CD4-positive, alpha-beta memory T cell (primary cell): ENCODE measurements at regions not wholly inside any gene's neighbourhood (a gene's known extent, or its start where the extent isn't known, plus 50 kb on each side); places are given as distances from the start of the nearest gene placed in this dataset.

Source experiments
- CTCF ChIA-PET: fragments of 350-600 bp; sonication (Branson Sonifier 250); formaldehyde crosslinking; loops from one replicate; lab custom pipeline; 2021; ENCODE audit warnings: inconsistent platforms; ENCODE audit not compliant: partially characterized antibody; lab: Charles Lee
- POLR2A ChIA-PET: fragments of 350-600 bp; sonication (Branson Sonifier 250); formaldehyde crosslinking; loops from one replicate; lab custom pipeline; 2021; ENCODE audit not compliant: partially characterized antibody; lab: Charles Lee
- DNase-seq, 5 donors: peaks; one replicate each; pipeline versions ENCODE4 v3.0.0 to v3.0.0-alpha.2; 2020 to 2022; ENCODE audit warnings: mixed read lengths in 1 of 5
- H3K27ac ChIP-seq: one replicate; pipeline ENCODE4 v1.7.0; 2013; ENCODE audit warnings: low read depth, low read length
- H3K27me3 ChIP-seq: 2 replicates; pipeline ENCODE4 v1.7.0; 2013; ENCODE audit warnings: mild to moderate bottlenecking, low read length, moderate library complexity; ENCODE audit not compliant: insufficient read depth
- H3K36me3 ChIP-seq: 2 replicates; pipeline ENCODE4 v1.7.0; 2013; ENCODE audit warnings: mild to moderate bottlenecking, low read length, moderate library complexity; ENCODE audit not compliant: insufficient read depth
- H3K4me1 ChIP-seq: 2 replicates; pipeline ENCODE4 v1.7.0; 2013; ENCODE audit warnings: mild to moderate bottlenecking, low read length, moderate library complexity; ENCODE audit not compliant: insufficient read depth
- H3K4me3 ChIP-seq, 2 donors: one replicate each; pipeline ENCODE4 v1.7.0; 2013; ENCODE audit warnings: low read length in 2 of 2, mild to moderate bottlenecking in 1 of 2
- H3K9me3 ChIP-seq, 2 donors: one replicate each; pipeline ENCODE4 v1.7.0; 2013; ENCODE audit warnings: low read length in 2 of 2, control low read depth in 1 of 2; ENCODE audit not compliant: control insufficient read depth in 1 of 2
- H3K27ac Mint-ChIP-seq, 7 donors: one replicate each; pipeline ENCODE4 v1.8.0; 2020 to 2021; ENCODE audit warnings: mixed read lengths in 7 of 7, mild to moderate bottlenecking in 6 of 7, inconsistent platforms in 3 of 7, moderate library complexity in 3 of 7
- H3K27me3 Mint-ChIP-seq, 2 donors: one replicate each; pipeline ENCODE4 v1.8.0; 2020 to 2021; ENCODE audit warnings: mixed read lengths in 2 of 2
- H3K36me3 Mint-ChIP-seq, 2 donors: one replicate each; pipeline ENCODE4 v1.8.0; 2020 to 2021; ENCODE audit warnings: mixed read lengths in 2 of 2, inconsistent platforms in 1 of 2, mild to moderate bottlenecking in 1 of 2
- H3K4me1 Mint-ChIP-seq, 4 donors: one replicate each; pipeline ENCODE4 v1.8.0; 2020 to 2021; ENCODE audit warnings: mixed read lengths in 4 of 4, mild to moderate bottlenecking in 1 of 4
- H3K4me3 Mint-ChIP-seq, 8 donors: one replicate each; pipeline ENCODE4 v1.8.0; 2020 to 2021; ENCODE audit warnings: mixed read lengths in 8 of 8, mild to moderate bottlenecking in 7 of 8, moderate library complexity in 6 of 8, inconsistent platforms in 3 of 8
- H3K9me3 Mint-ChIP-seq, 8 donors: one replicate each; pipeline ENCODE4 v1.8.0; 2020 to 2021; ENCODE audit warnings: mixed read lengths in 8 of 8, mild to moderate bottlenecking in 5 of 8, inconsistent platforms in 3 of 8, moderate library complexity in 1 of 8
- intact Hi-C: fragments of 100-400 bp; cut with micrococcal nuclease; formaldehyde crosslinking; loops from one replicate; pipeline ENCODE4 v1.15.1; 2023

- intact Hi-C loops = no loop called here
- no peaks in the 10 kb centered on the region for H3K36me3 ChIP-seq
- Mint-ChIP-seq H3K4me3 (no peak overlapping the region), H3K27me3 (peaks cover 4 to 5% of the 10 kb centered on the region in 2 donors), H3K4me1 (no peaks in the 10 kb centered on the region), H3K9me3 (no peaks in the 10 kb centered on the region), H3K27ac (no peak overlapping the region), H3K36me3 (no peaks in the 10 kb centered on the region)
- H3K4me3 ChIP-seq = no peak overlapping the region
- H3K9me3 ChIP-seq = no peaks in the 10 kb centered on the region
- no peak overlapping the region for H3K27ac ChIP-seq
- H3K4me1 ChIP-seq = no peaks in the 10 kb centered on the region
- ChIA-PET POLR2A (no interaction called here), CTCF (interaction anchor here (1.0 to 2.2 kb wide), 2 partner anchors 11 to 12 kb away, joined by 3 to 8 read pairs; no protein-coding TSS in a partner anchor)
- H3K27me3 ChIP-seq = no peaks in the 10 kb centered on the region
- DNase-seq = no peak
These were observed 52.9 kb upstream of the HPGDS start for GRCh38 chr4:94395562-94395961.

- H3K27me3 Mint-ChIP-seq = peaks cover 4 to 5% of the 10 kb centered on the region in 2 donors
These were observed 54.3 kb upstream of the HPGDS start for GRCh38 chr4:94396984-94397383.

GRCh38 chr4:94397635-94398034 lies 54.1 kb upstream of the PDLIM5 start:
- Mint-ChIP-seq H3K27me3 (peaks cover 4 to 5% of the 10 kb centered on the region in 2 donors), H3K9me3 (peaks cover 0 to 2% (median 0%) of the 10 kb centered on the region in 8 donors), H3K36me3 (no peaks in the 10 kb centered on the region), H3K27ac (no peak overlapping the region), H3K4me3 (no peak overlapping the region), H3K4me1 (no peaks in the 10 kb centered on the region)
- ChIA-PET CTCF (no interaction called here), POLR2A (no interaction called here)
- no peaks in the 10 kb centered on the region for H3K36me3 ChIP-seq
- intact Hi-C loops = no loop called here
- no peak overlapping the region for H3K4me3 ChIP-seq
- no peaks in the 10 kb centered on the region for H3K4me1 ChIP-seq
- no peak overlapping the region for H3K27ac ChIP-seq
- no peak for DNase-seq
- H3K9me3 ChIP-seq = no peaks in the 10 kb centered on the region
- no peaks in the 10 kb centered on the region for H3K27me3 ChIP-seq

More at GRCh38 chr4:94396984-94397383, 54.3 kb upstream of the HPGDS start:
- Histone ChIP-seq H3K27me3 (no peaks in the 10 kb centered on the region), H3K36me3 (no peaks in the 10 kb centered on the region), H3K9me3 (no peaks in the 10 kb centered on the region), H3K4me3 (no peak overlapping the region), H3K27ac (no peak overlapping the region), H3K4me1 (no peaks in the 10 kb centered on the region)
- intact Hi-C loops = no loop called here
- Mint-ChIP-seq H3K4me1 (no peaks in the 10 kb centered on the region), H3K36me3 (no peaks in the 10 kb centered on the region), H3K4me3 (no peak overlapping the region), H3K27ac (no peak overlapping the region), H3K9me3 (no peaks in the 10 kb centered on the region)
- ChIA-PET CTCF (no interaction called here), POLR2A (no interaction called here)
- DNase-seq = no peak

DNA sequence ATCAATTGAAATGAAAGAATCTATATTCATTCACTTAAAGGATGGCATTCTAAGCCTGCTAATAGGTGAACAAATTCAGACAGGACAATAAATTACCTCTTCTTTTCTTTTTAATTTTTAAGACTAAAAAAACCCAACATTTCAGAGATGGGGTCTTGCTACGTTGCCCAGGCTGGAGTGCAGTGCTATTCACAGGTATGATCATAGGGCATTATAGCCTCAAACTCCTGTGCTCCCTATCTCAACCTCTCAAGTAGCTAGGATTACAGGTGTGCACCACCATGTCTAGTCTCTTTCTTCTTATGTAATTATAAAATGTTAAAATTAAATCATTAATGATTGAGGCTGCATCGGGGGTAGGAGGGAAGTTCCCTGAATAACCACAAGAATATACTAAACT lies 52.5 kb upstream of the PDLIM5 start:
- H3K4me3 ChIP-seq = no peak overlapping the region
- CTCF ChIA-PET = interaction anchor here (0.9 kb wide), 1 partner anchor 9 kb away, joined by 3 read pairs; no protein-coding TSS in a partner anchor
- no peaks in the 10 kb centered on the region for H3K36me3 ChIP-seq
- Mint-ChIP-seq H3K4me3 (no peak overlapping the region), H3K9me3 (peaks cover 0 to 2% (median 0%) of the 10 kb centered on the region in 8 donors), H3K4me1 (no peaks in the 10 kb centered on the region), H3K27ac (no peak overlapping the region), H3K36me3 (no peaks in the 10 kb centered on the region), H3K27me3 (peaks cover 4 to 5% of the 10 kb centered on the region in 2 donors)
- H3K27me3 ChIP-seq = no peaks in the 10 kb centered on the region
- no peak overlapping the region for H3K27ac ChIP-seq
- H3K4me1 ChIP-seq = no peaks in the 10 kb centered on the region
- intact Hi-C loops = no loop called here
- no peak for DNase-seq
- POLR2A ChIA-PET = no interaction called here
- no peaks in the 10 kb centered on the region for H3K9me3 ChIP-seq

DNA sequence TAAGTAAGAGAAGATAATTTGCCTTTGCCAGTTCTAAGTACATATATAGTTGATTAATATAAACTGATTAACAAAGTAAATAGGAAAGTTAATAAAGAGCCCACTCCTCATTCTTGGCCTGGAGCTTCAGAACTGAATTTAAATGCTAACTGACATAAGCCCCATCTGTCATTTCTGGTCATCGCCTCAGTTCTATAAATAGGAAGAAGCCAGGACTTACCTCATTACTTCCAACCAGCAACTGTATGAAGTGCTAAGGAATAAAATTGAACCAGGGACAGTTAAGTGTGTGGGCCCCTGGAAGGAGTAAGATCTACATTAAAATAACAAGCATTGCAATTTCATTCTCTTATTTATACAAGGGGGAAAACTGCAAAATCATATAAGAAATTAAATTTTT lies 52.0 kb upstream of the PDLIM5 start:
- Histone ChIP-seq H3K27ac (no peak overlapping the region), H3K36me3 (no peaks in the 10 kb centered on the region), H3K27me3 (no peaks in the 10 kb centered on the region), H3K4me1 (no peaks in the 10 kb centered on the region), H3K9me3 (no peaks in the 10 kb centered on the region), H3K4me3 (no peak overlapping the region)
- CTCF ChIA-PET = no interaction called here
- no peak overlapping the region for H3K27ac Mint-ChIP-seq
- intact Hi-C loops = loop anchor here (10.0 kb wide), 1 partner anchor 725 kb away; no protein-coding TSS in a partner anchor
- no peak overlapping the region for H3K4me3 Mint-ChIP-seq
- H3K4me1 Mint-ChIP-seq = no peaks in the 10 kb centered on the region
- peaks cover 0 to 2% (median 0%) of the 10 kb centered on the region in 8 donors for H3K9me3 Mint-ChIP-seq
- DNase-seq = no peak
- no peaks in the 10 kb centered on the region for H3K36me3 Mint-ChIP-seq
- POLR2A ChIA-PET = no interaction called here
- peaks cover 2 to 5% of the 10 kb centered on the region in 2 donors for H3K27me3 Mint-ChIP-seq

- POLR2A ChIA-PET = no interaction called here
- H3K27me3 Mint-ChIP-seq = peaks cover 2 to 7% of the 10 kb centered on the region in 2 donors
These were observed 51.6 kb upstream of the PDLIM5 start for GRCh38 chr4:94400191-94400590.

More at GRCh38 chr4:94400191-94400590, 51.6 kb upstream of the PDLIM5 start:
- H3K9me3 ChIP-seq = no peaks in the 10 kb centered on the region
- no peak for DNase-seq
- no peaks in the 10 kb centered on the region for H3K4me1 ChIP-seq
- H3K27me3 ChIP-seq = no peaks in the 10 kb centered on the region
- no peaks in the 10 kb centered on the region for H3K4me1 Mint-ChIP-seq
- H3K9me3 Mint-ChIP-seq = peaks cover 0 to 2% (median 0%) of the 10 kb centered on the region in 8 donors
- no peaks in the 10 kb centered on the region for H3K36me3 ChIP-seq
- H3K27ac ChIP-seq = no peak overlapping the region
- CTCF ChIA-PET = interaction anchor here (0.8 kb wide), 1 partner anchor 11 kb away, joined by 3 read pairs; no protein-coding TSS in a partner anchor
- H3K4me3 Mint-ChIP-seq = no peak overlapping the region
- intact Hi-C loops = loop anchor here (10.0 kb wide), 1 partner anchor 725 kb away; no protein-coding TSS in a partner anchor
- H3K27ac Mint-ChIP-seq = no peak overlapping the region
- H3K4me3 ChIP-seq = no peak overlapping the region
- H3K36me3 Mint-ChIP-seq = no peaks in the 10 kb centered on the region
